HepG2 (cell line): ENCODE measurements at regions not wholly inside any gene's neighbourhood (a gene's known extent, or its start where the extent isn't known, plus 50 kb on each side); places are given as distances from the start of the nearest gene placed in this dataset.

ENCODE experiments used
- ATAC-seq: fragments of 200-7000 bp; cut with Tn5 transposase; 3 replicates; pipeline ENCODE4 v1.9.1; 2020; ENCODE audit warnings: mild to moderate bottlenecking, moderate library complexity
- BruUV-seq: library from RNA; stranded (reverse); fragments of 400-500 nt; replicated peaks from 2 replicates; lab custom pipeline; 2021; lab: Mats Ljungman, UMichigan
- CTCF ChIA-PET: fragments of 300-600 bp; formaldehyde crosslinking; extraction: SDS; loops from one replicate; lab custom pipeline; 2021; ENCODE audit warnings: low total read pairs, inconsistent platforms, low intra/inter-chr PET ratio; lab: Yijun Ruan, JAX
- POLR2A ChIA-PET: fragments of 350-600 bp; sonication (Branson Sonifier 250); formaldehyde crosslinking; loops from one replicate; lab custom pipeline; 2020; ENCODE audit warnings: antibody characterized with exemption, inconsistent platforms; lab: Yijun Ruan, JAX
- DNase-seq: peaks from one replicate; pipeline ENCODE4 v3.0.0-alpha.2; 2015; ENCODE audit warnings: low spot score
- FAIRE-seq: peaks from 3 replicates; lab custom pipeline; 2011; peaks lifted over from hg19 to GRCh38; lab: Jason Lieb, UNC
- H2AFZ ChIP-seq: one replicate; pipeline ENCODE4 v1.6.1; 2011; ENCODE audit warnings: low read length, inconsistent platforms
- H3K27ac ChIP-seq: fragments of 300-600 bp; 3 replicates; pipeline ENCODE4 v1.8.0; 2011; ENCODE audit warnings: mixed run types, mild to moderate bottlenecking, mixed read lengths, low read length, inconsistent platforms; ENCODE audit not compliant: insufficient read depth; ENCODE audit errors: extremely low read length
- H3K27me3 ChIP-seq, 2 experiments: fragments of 200-600 bp in 1 of 2; 2 replicates in 1 of 2; 3 replicates in 1 of 2; pipeline versions ENCODE4 v1.6.0 to v1.8.0; 2011; ENCODE audit warnings: low read length in 2 of 2, mild to moderate bottlenecking in 2 of 2, moderate library complexity in 2 of 2, inconsistent platforms in 1 of 2; ENCODE audit not compliant: insufficient read depth in 2 of 2, control insufficient read depth in 1 of 2
- H3K36me3 ChIP-seq, 2 experiments: fragments of 200-600 bp in 1 of 2; replicated peaks in 1 of 2; 2 replicates in 1 of 2; 3 replicates in 1 of 2; pipeline versions ENCODE4 v1.5.1 to v1.8.0; 2011; ENCODE audit warnings: low read length in 2 of 2, inconsistent platforms in 1 of 2; ENCODE audit not compliant: insufficient read depth in 2 of 2, control insufficient read depth in 1 of 2
- H3K4me1 ChIP-seq: 2 replicates; pipeline ENCODE4 v1.5.1; 2012; ENCODE audit warnings: low read length, inconsistent platforms; ENCODE audit not compliant: insufficient read depth
- H3K4me2 ChIP-seq: 2 replicates; pipeline ENCODE4 v1.6.0; 2011; ENCODE audit warnings: low read depth, low read length, inconsistent platforms
- H3K4me3 ChIP-seq, 3 experiments: fragments of 200-600 bp in 1 of 3; sonication (generic), shearing (Covaris generic) in 1 of 3; replicated peaks in 1 of 3; 2 replicates each; pipeline ENCODE4 v1.5.1; 2011 to 2016; ENCODE audit warnings: low read length in 3 of 3, inconsistent platforms in 2 of 3, low read depth in 2 of 3, mild to moderate bottlenecking in 2 of 3, control low read depth in 1 of 3, mixed read lengths in 1 of 3; ENCODE audit not compliant: insufficient read depth in 1 of 3
- H3K79me2 ChIP-seq: one replicate; pipeline ENCODE4 v1.6.1; 2011; ENCODE audit warnings: low read length, inconsistent platforms; ENCODE audit not compliant: insufficient read depth
- H3K9ac ChIP-seq: 2 replicates; pipeline ENCODE4 v1.6.0; 2011; ENCODE audit warnings: mild to moderate bottlenecking, low read depth, low read length, inconsistent platforms; ENCODE audit not compliant: insufficient read depth
- H3K9me3 ChIP-seq: 2 replicates; pipeline ENCODE4 v1.5.1; 2012; ENCODE audit warnings: mild to moderate bottlenecking, low read length
- H4K20me1 ChIP-seq: 2 replicates; pipeline ENCODE4 v1.6.0; 2011; ENCODE audit warnings: inconsistent platforms, mild to moderate bottlenecking, low read length, moderate library complexity; ENCODE audit not compliant: insufficient read depth
- BCL3 ChIP-seq: sonication (generic); formaldehyde crosslinking; IDR thresholded peaks from 2 replicates; pipeline ENCODE4 v1.5.1; 2020; ENCODE audit warnings: mild to moderate bottlenecking, missing genetic modification reagents, moderate library complexity
- BRD4 ChIP-seq: sonication (generic); formaldehyde crosslinking; IDR thresholded peaks from 2 replicates; pipeline ENCODE4 v1.4.0; 2020; ENCODE audit warnings: missing genetic modification reagents
- GATA4 ChIP-seq: sonication (generic); IDR thresholded peaks from 2 replicates; pipeline ENCODE4 v1.6.1; 2016; ENCODE audit warnings: antibody characterized with exemption, low read depth, borderline replicate concordance
- HNRNPH1 ChIP-seq: fragments of 200-400 bp; formaldehyde crosslinking; optimal IDR thresholded peaks from 2 replicates; pipeline ENCODE3; 2017; ENCODE audit warnings: mild to moderate bottlenecking, low read depth, low read length
- MAFK ChIP-seq, 2 experiments: IDR thresholded peaks in 1 of 2; conservative IDR thresholded peaks in 1 of 2; 2 replicates each; pipeline ENCODE4 v1.6.1; 2011; ENCODE audit warnings: improper control_type of control experiment in 2 of 2, low read length in 2 of 2
- NFE2L1 ChIP-seq: sonication (generic); formaldehyde crosslinking; IDR thresholded peaks from 2 replicates; pipeline ENCODE4 v1.4.0; 2020; ENCODE audit warnings: missing genetic modification reagents, mild to moderate bottlenecking, borderline replicate concordance
- POGK ChIP-seq: sonication (generic); formaldehyde crosslinking; conservative IDR thresholded peaks from 2 replicates; pipeline ENCODE4 v1.8.0; 2022; ENCODE audit warnings: mild to moderate bottlenecking, moderate library complexity, missing genetic modification reagents
- POLR2AphosphoS5 ChIP-seq: IDR thresholded peaks from 2 replicates; pipeline ENCODE4 v1.6.1; 2012; ENCODE audit warnings: low read depth, low read length
- TBX2 ChIP-seq: sonication (generic); formaldehyde crosslinking; IDR thresholded peaks from 2 replicates; pipeline ENCODE4 v1.5.0; 2020; ENCODE audit warnings: missing genetic modification reagents, mild to moderate bottlenecking, borderline replicate concordance
- ZNF337 ChIP-seq: sonication (generic); formaldehyde crosslinking; IDR thresholded peaks from 2 replicates; pipeline ENCODE4 v1.5.1; 2020; ENCODE audit warnings: missing genetic modification reagents, low read depth, mild to moderate bottlenecking, borderline replicate concordance
- ZNF383 ChIP-seq: sonication (generic); formaldehyde crosslinking; IDR thresholded peaks from 2 replicates; pipeline ENCODE4 v1.4.0; 2020; ENCODE audit warnings: missing genetic modification reagents, mild to moderate bottlenecking, borderline replicate concordance
- WGBS: methylation state at CpG from one replicate; pipeline ENCODE4 v1.1.6; 2017; ENCODE audit warnings: low lambda C conversion rate; 5-methylcytosine and 5-hydroxymethylcytosine counted together
- in situ Hi-C: cut with HindIII; loops from 2 replicates; pipeline ENCODE4 v1.10.0; 2017; ENCODE audit warnings: low pct_unique_long_range_greater_than_20kb; ENCODE audit not compliant: extremely low pct_ligation_motif_present
- intact Hi-C: fragments of 100-400 bp; cut with micrococcal nuclease; formaldehyde crosslinking; loops from one replicate; pipeline ENCODE4 v1.10.0; 2022; ENCODE audit not compliant: unreplicated experiment

- no peak overlapping the region for H3K4me3 ChIP-seq
- no peaks in the 10 kb centered on the region for H3K36me3 ChIP-seq
- H3K9ac ChIP-seq, result no peak overlapping the region
- no peak for FAIRE-seq
- CTCF ChIA-PET, result no interaction called here
- intact Hi-C loops, result loop anchor here (5.0 kb wide), 1 partner anchor 119 kb away; no protein-coding TSS in a partner anchor
- no peak overlapping the region for H2AFZ ChIP-seq
- TF ChIP-seq BCL3 (CRISPR knock-in tag), result no peak
- TF ChIP-seq POLR2AphosphoS5, result no peak
- TF ChIP-seq TBX2, result no peak
- TF ChIP-seq ZNF383 (CRISPR knock-in tag), result no peak
- TF ChIP-seq BRD4 (CRISPR knock-in tag), result no peak
- TF ChIP-seq MAFK (conservative IDR thresholded peaks at IDR 0.05 in 1 of 2, IDR thresholded peaks at IDR 0.05 in 1 of 2; ENCODE audit: low read length in 2 of 2), result no peak
- TF ChIP-seq NFE2L1 (CRISPR knock-in tag), result no peak
- no peak for TF ChIP-seq GATA4
- TF ChIP-seq HNRNPH1, result no peak
- TF ChIP-seq ZNF337, result no peak
- TF ChIP-seq POGK (CRISPR knock-in tag), result no peak
- no peaks in the 10 kb centered on the region for H3K27me3 ChIP-seq
- in situ Hi-C loops, result no loop called here
- H3K9me3 ChIP-seq, result no peaks in the 10 kb centered on the region
- ATAC-seq, result no peak
- no peaks in the 10 kb centered on the region for H3K79me2 ChIP-seq
- no peak overlapping the region for H3K27ac ChIP-seq
- POLR2A ChIA-PET, result no interaction called here
- no peaks in the 10 kb centered on the region for H4K20me1 ChIP-seq
- no peak overlapping the region for H3K4me2 ChIP-seq
- no TSS peak for BruUV-seq
- 0 out of 2 replicates have a peak, but pooled peaks cover 7% of the 10 kb centered on the region for H3K4me1 ChIP-seq
- DNase-seq, result no peak
- WGBS, result 20% methylated on average over 2 of the region's 2 CpGs
These were observed 61.6 kb downstream of the GASK1B start for GRCh38 chr4:158111241-158111640.
